PFSK-1 (cell line): ENCODE measurements at regions not wholly inside any gene's neighbourhood (a gene's known extent, or its start where the extent isn't known, plus 50 kb on each side); places are given as distances from the start of the nearest gene placed in this dataset.

Experiments used
- FOXP2 ChIP-seq: optimal IDR thresholded peaks from 2 replicates; pipeline ENCODE3; 2011; ENCODE audit warnings: borderline replicate concordance, control low read depth, inconsistent platforms; ENCODE audit not compliant: insufficient read depth; ENCODE audit errors: extremely low read length, extremely low read depth
- POLR2AphosphoS5 ChIP-seq: IDR thresholded peaks from 2 replicates; pipeline ENCODE4 v1.6.1; 2012; ENCODE audit warnings: low read depth, mild to moderate bottlenecking, control low read depth, low read length, moderate library complexity
- SIN3A ChIP-seq: IDR thresholded peaks from 2 replicates; pipeline ENCODE4 v1.6.1; 2012; ENCODE audit warnings: mild to moderate bottlenecking, low read length, moderate library complexity, borderline replicate concordance; ENCODE audit not compliant: insufficient read depth
- TAF1 ChIP-seq: IDR thresholded peaks from 2 replicates; pipeline ENCODE4 v1.6.1; 2012; ENCODE audit warnings: low read length, control low read depth, borderline replicate concordance; ENCODE audit not compliant: insufficient read depth
- TF ChIP-seq, protein P1 (sequence below), 2 experiments: IDR thresholded peaks; 2 replicates each; pipeline versions ENCODE4 v1.6.1 to v1.8.0; 2011 to 2012; ENCODE audit warnings: low read depth in 2 of 2, low read length in 2 of 2, control low read depth in 1 of 2, inconsistent platforms in 1 of 2, mild to moderate bottlenecking in 1 of 2, moderate library complexity in 1 of 2; ENCODE audit not compliant: insufficient read depth in 1 of 2

DNA sequence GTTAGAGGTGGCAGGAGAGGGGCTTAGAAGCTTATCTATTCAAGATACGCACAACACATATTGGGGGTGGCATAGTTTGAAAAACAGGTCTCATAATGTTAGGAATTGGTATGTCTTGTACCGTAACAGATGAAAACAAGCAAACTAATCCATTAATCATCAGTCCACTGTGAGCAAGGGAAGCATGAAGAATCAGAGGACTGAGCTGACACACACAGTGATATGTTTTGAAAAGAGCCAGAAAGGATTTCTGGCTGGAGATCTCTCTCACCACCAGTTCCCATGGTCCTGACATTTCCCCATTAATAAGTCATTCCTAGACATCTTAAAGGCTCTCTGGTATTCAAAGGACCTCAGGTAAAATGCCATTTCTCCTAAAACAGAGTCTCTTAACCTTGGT lies 158.8 kb upstream of the PHACTR1 start:
- TF ChIP-seq TAF1 (no peak), POLR2AphosphoS5 (no peak), SIN3A (no peak), FOXP2 (no peak)
- TF ChIP-seq, protein P1, sequence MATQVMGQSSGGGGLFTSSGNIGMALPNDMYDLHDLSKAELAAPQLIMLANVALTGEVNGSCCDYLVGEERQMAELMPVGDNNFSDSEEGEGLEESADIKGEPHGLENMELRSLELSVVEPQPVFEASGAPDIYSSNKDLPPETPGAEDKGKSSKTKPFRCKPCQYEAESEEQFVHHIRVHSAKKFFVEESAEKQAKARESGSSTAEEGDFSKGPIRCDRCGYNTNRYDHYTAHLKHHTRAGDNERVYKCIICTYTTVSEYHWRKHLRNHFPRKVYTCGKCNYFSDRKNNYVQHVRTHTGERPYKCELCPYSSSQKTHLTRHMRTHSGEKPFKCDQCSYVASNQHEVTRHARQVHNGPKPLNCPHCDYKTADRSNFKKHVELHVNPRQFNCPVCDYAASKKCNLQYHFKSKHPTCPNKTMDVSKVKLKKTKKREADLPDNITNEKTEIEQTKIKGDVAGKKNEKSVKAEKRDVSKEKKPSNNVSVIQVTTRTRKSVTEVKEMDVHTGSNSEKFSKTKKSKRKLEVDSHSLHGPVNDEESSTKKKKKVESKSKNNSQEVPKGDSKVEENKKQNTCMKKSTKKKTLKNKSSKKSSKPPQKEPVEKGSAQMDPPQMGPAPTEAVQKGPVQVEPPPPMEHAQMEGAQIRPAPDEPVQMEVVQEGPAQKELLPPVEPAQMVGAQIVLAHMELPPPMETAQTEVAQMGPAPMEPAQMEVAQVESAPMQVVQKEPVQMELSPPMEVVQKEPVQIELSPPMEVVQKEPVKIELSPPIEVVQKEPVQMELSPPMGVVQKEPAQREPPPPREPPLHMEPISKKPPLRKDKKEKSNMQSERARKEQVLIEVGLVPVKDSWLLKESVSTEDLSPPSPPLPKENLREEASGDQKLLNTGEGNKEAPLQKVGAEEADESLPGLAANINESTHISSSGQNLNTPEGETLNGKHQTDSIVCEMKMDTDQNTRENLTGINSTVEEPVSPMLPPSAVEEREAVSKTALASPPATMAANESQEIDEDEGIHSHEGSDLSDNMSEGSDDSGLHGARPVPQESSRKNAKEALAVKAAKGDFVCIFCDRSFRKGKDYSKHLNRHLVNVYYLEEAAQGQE (IDR thresholded peaks at IDR 0.05; ENCODE audit: insufficient read depth in 1 of 2, low read depth in 2 of 2, low read length in 2 of 2) = no peak

DNA sequence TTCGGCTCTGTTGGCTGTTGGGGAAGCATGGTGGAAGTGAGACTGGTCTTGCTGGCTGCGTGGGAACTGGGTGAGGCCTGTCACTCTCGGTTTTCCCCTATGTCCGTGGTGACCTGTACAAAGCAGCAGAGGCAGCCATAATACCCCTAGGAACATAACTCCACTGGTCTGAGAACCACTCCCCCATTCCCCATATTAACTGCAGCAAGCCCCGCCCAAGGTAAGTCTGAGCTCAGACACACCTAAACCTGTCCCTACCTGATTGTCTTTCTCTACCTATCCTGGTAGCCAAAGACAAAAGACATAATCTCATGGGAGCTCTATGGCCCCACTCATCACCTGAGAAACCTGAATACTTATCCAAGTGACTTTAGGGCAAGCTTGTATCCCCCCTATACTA lies 156.3 kb upstream of the PHACTR1 start:
- TF ChIP-seq TAF1 (no peak), SIN3A (no peak), POLR2AphosphoS5 (no peak), FOXP2 (no peak)
- TF ChIP-seq, protein P1 (IDR thresholded peaks at IDR 0.05; ENCODE audit: insufficient read depth in 1 of 2, low read depth in 2 of 2, low read length in 2 of 2) = no peak

DNA sequence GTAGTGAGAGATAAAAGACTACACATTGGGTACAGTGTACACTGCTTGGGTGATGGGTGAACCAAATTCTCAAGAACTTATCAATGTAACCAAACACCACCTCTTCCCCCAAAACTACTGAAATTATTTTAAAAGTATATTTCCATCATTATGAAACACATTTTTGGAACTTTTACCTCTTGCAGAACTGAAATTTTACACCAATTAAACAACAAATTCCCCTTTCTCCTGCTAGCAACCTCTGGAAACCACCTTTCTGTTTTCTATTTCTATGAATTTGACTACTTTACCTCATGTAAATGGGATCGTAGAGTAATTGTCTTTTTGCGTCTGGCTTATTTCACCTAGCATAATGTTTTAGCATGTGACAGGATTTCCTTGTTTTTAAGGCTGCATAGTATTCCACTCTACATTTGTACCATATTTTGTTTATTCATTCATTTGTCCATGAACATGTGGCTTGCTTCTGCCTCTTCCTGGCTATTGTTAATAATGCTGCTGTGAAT lies 149.9 kb upstream of the PHACTR1 start:
- TF ChIP-seq POLR2AphosphoS5 (no peak), SIN3A (no peak), TAF1 (no peak), FOXP2 (no peak)
- TF ChIP-seq, protein P1 (IDR thresholded peaks at IDR 0.05; ENCODE audit: insufficient read depth in 1 of 2, low read depth in 2 of 2, low read length in 2 of 2) = no peak

DNA sequence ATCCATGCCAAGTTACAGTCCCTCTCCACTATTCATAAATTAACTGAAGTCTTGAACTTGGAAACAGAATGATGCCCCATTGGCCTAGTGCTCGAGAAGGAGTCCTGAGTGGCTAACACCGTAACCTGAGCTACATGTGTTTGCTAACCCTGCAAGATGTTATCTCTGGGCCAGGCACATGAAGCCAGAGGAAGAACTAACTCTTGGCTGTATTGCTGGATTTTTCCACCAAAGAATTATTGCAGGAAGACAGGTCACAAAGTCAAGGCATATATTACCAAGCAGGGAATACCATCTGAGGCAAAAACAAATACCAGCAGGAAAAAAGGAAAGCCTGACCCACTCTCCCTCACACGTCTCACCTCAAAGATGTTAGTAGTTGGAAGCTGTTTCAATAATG lies 148.9 kb upstream of the PHACTR1 start:
- TF ChIP-seq TAF1 = no peak
- TF ChIP-seq, protein P1 (IDR thresholded peaks at IDR 0.05; ENCODE audit: insufficient read depth in 1 of 2, low read depth in 2 of 2, low read length in 2 of 2) = no peak
- no peak for TF ChIP-seq SIN3A

DNA sequence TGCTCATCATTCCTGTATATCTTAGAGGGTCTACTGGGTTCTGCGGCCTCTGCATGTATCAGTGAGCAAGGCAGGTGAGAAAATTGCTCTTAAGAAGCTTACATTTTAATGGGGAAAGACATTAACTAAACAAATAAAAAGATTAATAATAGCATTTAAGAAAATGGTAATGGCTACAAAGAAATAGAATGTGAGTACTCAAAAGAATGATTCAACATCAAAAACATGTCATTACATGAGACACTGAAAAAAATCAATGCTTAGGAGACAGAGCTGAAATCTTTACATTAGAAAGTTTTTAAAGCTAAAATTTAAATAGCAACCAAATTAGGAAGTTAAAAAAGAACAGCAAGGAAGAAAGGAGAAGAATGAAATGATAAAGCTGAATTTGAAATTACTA lies 146.9 kb upstream of the PHACTR1 start:
- TF ChIP-seq POLR2AphosphoS5 = no peak
- no peak for TF ChIP-seq TAF1
- TF ChIP-seq SIN3A = no peak
- TF ChIP-seq, protein P1 (IDR thresholded peaks at IDR 0.05; ENCODE audit: insufficient read depth in 1 of 2, low read depth in 2 of 2, low read length in 2 of 2) = no peak
- TF ChIP-seq FOXP2 = no peak
